HEK293T (cell line): ENCODE measurements at regions not wholly inside any gene's neighbourhood (a gene's known extent, or its start where the extent isn't known, plus 50 kb on each side); places are given as distances from the start of the nearest gene placed in this dataset.

Experiments used
- CTBP1 ChIP-seq: fragments of 450-650 bp; IDR thresholded peaks from 2 replicates; pipeline ENCODE4 v1.6.1; 2016; ENCODE audit warnings: borderline replicate concordance
- FOXK2 ChIP-seq: fragments of 450-650 bp; IDR thresholded peaks from 2 replicates; pipeline ENCODE4 v1.6.1; 2016; ENCODE audit warnings: mild to moderate bottlenecking
- HDGF ChIP-seq: fragments of 450-650 bp; IDR thresholded peaks from 2 replicates; pipeline ENCODE4 v1.6.1; 2017; ENCODE audit warnings: antibody characterized with exemption, borderline replicate concordance
- SP1 ChIP-seq: fragments of 450-650 bp; IDR thresholded peaks from 2 replicates; pipeline ENCODE4 v1.6.1; 2017
- ZNF384 ChIP-seq: fragments of 450-650 bp; IDR thresholded peaks from 2 replicates; pipeline ENCODE4 v1.6.1; 2016

- TF ChIP-seq FOXK2 (no peak), CTBP1 (no peak), ZNF384 (no peak), HDGF (no peak), SP1 (no peak)
These were observed 147.1 kb upstream of the CNTN6 start for GRCh38 chr3:945738-946137.
